ENCODE measurements at regions not wholly inside any gene's neighbourhood (a gene's known extent, or its start where the extent isn't known, plus 50 kb on each side); places are given as distances from the start of the nearest gene placed in this dataset.

GRCh38 chr10:43821103-43821502, 172.4 kb upstream of the ZNF32 start:
- TF ChIP-seq, protein P1, sequence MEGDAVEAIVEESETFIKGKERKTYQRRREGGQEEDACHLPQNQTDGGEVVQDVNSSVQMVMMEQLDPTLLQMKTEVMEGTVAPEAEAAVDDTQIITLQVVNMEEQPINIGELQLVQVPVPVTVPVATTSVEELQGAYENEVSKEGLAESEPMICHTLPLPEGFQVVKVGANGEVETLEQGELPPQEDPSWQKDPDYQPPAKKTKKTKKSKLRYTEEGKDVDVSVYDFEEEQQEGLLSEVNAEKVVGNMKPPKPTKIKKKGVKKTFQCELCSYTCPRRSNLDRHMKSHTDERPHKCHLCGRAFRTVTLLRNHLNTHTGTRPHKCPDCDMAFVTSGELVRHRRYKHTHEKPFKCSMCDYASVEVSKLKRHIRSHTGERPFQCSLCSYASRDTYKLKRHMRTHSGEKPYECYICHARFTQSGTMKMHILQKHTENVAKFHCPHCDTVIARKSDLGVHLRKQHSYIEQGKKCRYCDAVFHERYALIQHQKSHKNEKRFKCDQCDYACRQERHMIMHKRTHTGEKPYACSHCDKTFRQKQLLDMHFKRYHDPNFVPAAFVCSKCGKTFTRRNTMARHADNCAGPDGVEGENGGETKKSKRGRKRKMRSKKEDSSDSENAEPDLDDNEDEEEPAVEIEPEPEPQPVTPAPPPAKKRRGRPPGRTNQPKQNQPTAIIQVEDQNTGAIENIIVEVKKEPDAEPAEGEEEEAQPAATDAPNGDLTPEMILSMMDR (IDR thresholded peaks at IDR 0.05) = no peak
- TF ChIP-seq POLR2A (IDR thresholded peaks at IDR 0.05) = no peak
